ENCODE measurements at regions not wholly inside any gene's neighbourhood (a gene's known extent, or its start where the extent isn't known, plus 50 kb on each side); places are given as distances from the start of the nearest gene placed in this dataset.

DNA sequence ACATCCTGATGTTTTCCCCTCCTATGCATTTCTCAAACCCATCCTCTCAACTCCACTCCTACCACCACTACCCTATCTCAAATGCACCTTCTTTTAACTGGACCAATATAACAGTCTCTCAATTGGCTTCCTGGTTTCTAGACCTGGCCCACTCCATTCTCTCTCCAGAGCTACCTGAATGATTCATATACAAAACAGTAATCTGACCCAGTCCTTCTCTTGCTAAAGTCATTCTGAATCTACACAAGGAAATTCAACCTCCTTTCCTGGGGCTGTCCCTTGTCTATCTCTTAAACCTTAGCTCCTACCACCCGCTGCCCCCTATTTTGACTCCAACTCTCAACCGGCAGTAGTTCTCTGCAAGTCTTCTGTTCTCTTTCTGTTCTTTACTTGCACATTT, 97.2 kb downstream of the PCSK1 start:
- TF ChIP-seq, protein P1, sequence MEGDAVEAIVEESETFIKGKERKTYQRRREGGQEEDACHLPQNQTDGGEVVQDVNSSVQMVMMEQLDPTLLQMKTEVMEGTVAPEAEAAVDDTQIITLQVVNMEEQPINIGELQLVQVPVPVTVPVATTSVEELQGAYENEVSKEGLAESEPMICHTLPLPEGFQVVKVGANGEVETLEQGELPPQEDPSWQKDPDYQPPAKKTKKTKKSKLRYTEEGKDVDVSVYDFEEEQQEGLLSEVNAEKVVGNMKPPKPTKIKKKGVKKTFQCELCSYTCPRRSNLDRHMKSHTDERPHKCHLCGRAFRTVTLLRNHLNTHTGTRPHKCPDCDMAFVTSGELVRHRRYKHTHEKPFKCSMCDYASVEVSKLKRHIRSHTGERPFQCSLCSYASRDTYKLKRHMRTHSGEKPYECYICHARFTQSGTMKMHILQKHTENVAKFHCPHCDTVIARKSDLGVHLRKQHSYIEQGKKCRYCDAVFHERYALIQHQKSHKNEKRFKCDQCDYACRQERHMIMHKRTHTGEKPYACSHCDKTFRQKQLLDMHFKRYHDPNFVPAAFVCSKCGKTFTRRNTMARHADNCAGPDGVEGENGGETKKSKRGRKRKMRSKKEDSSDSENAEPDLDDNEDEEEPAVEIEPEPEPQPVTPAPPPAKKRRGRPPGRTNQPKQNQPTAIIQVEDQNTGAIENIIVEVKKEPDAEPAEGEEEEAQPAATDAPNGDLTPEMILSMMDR (IDR thresholded peaks at IDR 0.05; ENCODE audit: low read depth, low read length, missing control alignments), result no peak
- in situ Hi-C loops (cut with HindIII; ENCODE audit: low sequenced_read_pairs), result loop anchor here (5.0 to 25.0 kb wide), 4 partner anchors 84 to 469 kb away; no protein-coding TSS in a partner anchor
- H3K4me3 ChIP-seq (ENCODE audit: low read depth, low read length), result no peak overlapping the region
- no peak for DNase-seq (ENCODE audit: low read depth)

DNA sequence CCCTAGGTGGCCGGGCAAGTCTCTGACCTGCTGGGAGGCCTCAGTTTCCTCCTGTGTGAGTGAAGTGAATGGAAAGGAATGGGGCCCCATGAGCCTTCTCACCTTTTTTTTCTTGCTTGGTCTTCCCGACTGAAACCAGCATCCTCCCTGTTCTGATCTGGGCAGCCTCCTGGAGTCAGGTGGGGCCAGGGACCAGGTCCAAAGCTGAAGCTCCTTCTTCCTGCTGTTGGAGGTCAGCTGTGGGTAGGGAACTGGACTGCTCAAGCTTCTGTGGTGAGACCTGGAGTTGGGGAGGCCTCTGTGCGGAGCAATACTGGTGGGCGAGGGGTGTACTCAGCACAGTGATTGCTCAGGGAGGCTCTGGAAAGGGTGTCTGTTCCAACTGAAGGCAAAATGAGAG, 99.7 kb downstream of the PCSK1 start:
- TF ChIP-seq, protein P1 (IDR thresholded peaks at IDR 0.05; ENCODE audit: low read depth, low read length, missing control alignments), result no peak
- DNase-seq (ENCODE audit: low read depth), result no peak
- in situ Hi-C loops (cut with HindIII; ENCODE audit: low sequenced_read_pairs), result loop anchor here (10.0 to 25.0 kb wide), 2 partner anchors 354 to 379 kb away; no protein-coding TSS in a partner anchor
- no peak overlapping the region for H3K4me3 ChIP-seq (ENCODE audit: low read depth, low read length)

DNA sequence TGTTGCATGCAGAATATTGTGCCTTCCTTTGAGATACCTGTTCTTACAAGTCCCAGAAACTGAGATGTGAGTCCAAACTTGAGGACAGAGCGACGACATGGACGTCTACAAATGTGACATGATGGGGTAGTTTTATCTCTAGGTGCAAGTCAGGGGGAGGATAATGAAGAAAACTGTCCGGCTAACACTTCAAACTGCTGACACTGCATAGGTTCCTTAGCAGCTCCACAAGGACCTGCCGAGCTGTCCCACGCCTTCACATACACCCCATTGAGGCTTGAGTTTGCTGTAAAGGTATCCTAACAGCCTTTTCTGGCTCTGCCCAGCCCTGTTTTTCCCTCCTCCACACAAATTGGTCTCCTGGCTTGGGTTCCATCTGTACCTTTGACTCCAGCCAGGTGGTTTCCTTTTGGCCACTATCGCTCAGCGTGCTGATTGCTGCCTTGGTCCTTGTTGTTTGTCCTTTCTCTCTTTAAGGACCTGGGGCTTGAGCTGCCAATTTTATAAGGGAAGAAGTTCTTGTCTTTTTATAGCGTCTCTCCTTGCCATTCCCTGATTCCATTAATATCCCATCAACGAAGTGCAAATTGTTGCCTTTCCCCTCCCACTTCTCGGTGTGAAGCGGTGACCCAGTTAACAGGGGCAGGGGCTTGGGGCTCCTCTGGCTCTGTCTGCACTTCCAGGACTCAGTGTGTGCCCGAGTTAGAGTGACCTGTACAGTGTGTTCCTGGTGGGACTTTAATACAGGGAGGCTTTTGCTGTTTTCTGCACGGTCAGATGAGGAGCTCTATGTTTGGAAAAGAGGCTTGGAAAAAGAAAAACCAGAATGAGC, 100.3 kb downstream of the PCSK1 start:
- in situ Hi-C loops (cut with HindIII; ENCODE audit: low sequenced_read_pairs), result loop anchor here (10.0 to 25.0 kb wide), 2 partner anchors 355 to 378 kb away; no protein-coding TSS in a partner anchor
- no peak overlapping the region for H3K4me3 ChIP-seq (ENCODE audit: low read depth, low read length)
- TF ChIP-seq, protein P1 (IDR thresholded peaks at IDR 0.05; ENCODE audit: low read depth, low read length, missing control alignments), result no peak
- DNase-seq (ENCODE audit: low read depth), result no peak

DNA sequence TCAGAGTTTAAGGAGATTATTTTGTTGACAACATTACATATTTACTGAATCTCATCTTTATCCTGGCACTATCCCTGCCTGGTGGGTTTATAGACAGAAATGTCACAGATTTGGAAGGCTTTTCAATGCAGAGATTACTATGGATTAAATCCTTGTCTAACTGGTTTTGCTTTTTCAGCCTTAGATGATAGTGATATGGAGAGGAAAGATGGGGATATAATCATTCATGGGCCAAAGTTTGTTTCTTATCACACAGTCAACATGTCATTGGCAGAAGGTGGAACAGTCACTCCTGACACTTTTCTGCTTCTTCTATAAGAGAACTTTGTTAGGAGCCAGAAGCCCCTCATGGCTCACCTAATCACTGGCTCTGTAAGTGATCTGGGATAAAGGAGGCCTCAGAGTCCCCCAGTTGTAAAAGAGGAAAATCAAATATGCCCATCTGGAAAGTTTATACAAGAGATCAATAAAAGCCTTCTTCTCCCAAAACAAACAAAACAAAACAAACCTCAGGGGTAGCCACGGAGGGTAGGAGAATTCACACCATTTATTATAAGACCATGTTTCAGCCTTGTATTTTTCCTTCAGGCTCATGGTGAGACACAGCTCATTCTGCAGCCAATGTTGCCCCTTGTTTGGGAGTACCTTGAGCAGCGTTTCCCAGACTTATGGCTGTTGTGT, 101.2 kb downstream of the PCSK1 start:
- in situ Hi-C loops (cut with HindIII; ENCODE audit: low sequenced_read_pairs), result loop anchor here (10.0 to 25.0 kb wide), 2 partner anchors 355 to 377 kb away; no protein-coding TSS in a partner anchor
- TF ChIP-seq, protein P1 (IDR thresholded peaks at IDR 0.05; ENCODE audit: low read depth, low read length, missing control alignments), result no peak
- no peak overlapping the region for H3K4me3 ChIP-seq (ENCODE audit: low read depth, low read length)
- DNase-seq (ENCODE audit: low read depth), result no peak

DNA sequence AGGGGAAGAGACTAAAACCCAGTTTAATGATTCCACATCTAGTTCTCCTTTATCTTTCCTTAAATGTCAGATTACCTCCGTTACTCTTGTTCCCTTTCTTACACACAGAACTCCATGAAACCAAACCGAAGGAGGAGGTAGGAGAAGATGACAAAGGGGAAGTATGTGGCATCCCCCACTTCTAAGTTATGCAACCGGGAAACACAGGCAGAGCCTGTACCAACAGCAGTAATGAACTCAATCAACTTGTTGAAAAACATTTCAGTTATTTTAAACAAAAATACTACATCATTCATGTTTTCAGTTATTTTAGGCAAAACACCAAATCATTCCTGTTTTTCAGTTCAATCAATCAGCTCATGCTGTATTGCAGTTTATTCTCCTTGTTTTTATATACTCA, 101.8 kb downstream of the PCSK1 start:
- no peak for DNase-seq (ENCODE audit: low read depth)
- no peak overlapping the region for H3K4me3 ChIP-seq (ENCODE audit: low read depth, low read length)
- in situ Hi-C loops (cut with HindIII; ENCODE audit: low sequenced_read_pairs), result loop anchor here (10.0 to 25.0 kb wide), 2 partner anchors 356 to 376 kb away; no protein-coding TSS in a partner anchor
- TF ChIP-seq, protein P1 (IDR thresholded peaks at IDR 0.05; ENCODE audit: low read depth, low read length, missing control alignments), result no peak

DNA sequence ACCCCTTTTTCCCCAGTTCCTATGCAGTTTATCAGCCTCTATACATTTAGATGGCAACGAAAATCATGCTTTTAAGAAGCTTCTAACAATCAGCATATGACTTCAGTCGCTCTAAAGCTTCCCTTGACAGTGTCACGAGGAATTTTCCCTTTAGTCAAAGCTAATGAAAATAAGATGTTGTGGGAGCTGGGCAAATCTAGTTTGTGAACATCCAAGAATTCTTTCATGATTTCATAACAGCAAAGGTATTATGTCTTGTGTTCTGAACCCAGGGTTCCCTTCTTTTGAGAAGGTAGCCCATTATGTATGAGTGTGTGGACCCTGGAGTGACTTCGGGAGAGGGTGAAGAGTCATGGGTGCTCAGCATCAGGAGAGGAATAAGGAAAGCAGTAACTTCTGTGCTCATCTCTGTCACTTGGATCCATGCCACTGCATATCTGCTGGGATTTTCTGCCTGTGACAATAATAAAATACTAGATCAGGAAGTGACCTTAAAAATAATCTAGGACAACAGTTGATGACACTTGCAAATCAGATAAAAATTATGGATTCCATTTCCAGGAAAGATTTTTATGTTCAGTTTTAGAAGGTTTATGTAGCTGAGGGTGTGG, 102.4 kb downstream of the PCSK1 start:
- in situ Hi-C loops (cut with HindIII; ENCODE audit: low sequenced_read_pairs), result loop anchor here (10.0 to 25.0 kb wide), 2 partner anchors 357 to 376 kb away; no protein-coding TSS in a partner anchor
- no peak for DNase-seq (ENCODE audit: low read depth)
- TF ChIP-seq, protein P1 (IDR thresholded peaks at IDR 0.05; ENCODE audit: low read depth, low read length, missing control alignments), result no peak
- no peak overlapping the region for H3K4me3 ChIP-seq (ENCODE audit: low read depth, low read length)

Data from astrocyte of the cerebellum (primary cell).